ENCODE measurements at regions not wholly inside any gene's neighbourhood (a gene's known extent, or its start where the extent isn't known, plus 50 kb on each side); places are given as distances from the start of the nearest gene placed in this dataset.

DNA sequence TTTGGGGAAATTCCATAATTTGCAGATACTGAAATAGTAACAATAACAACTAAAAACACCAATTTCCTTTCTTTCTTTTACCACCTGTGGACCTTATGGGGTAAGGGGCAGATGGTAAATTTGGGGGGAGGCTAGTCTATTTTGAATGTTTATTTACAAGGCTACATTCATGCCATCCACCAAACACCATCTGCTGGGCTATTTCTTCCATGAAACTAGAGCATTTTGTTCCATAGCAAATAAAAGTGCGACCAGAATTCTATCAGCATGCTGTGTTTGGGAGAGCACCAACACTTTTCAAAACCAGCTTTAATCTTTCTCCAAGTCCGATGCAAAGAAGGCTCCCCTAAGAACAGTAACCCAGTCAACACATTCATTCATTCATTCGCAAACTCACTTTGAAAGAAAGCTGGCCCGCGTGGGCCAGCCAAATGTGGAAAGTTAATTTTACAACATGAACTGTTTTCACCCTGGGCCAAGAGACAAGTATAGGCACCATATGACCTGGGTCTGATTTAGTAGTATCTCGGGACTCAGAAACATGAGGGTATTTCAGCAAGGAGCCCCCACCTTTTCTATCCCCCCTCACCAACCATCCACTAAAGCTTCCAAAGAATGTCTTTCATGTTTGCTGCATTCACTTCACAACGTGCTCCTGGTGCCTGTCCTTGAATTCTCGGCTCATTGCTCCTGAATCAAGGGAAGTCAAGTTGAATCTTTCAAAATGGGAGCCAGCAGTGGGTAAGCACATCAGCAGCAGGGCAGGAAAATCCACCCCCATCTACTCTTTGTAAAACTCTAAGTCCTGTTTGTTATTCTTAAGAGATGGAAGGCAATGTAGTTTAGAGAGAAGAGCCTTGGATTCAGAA, 210.6 kb downstream of the C1D start:
- in situ Hi-C loops (cut with MboI; ENCODE audit: low pct_unique_long_range_greater_than_20kb, low sequenced_read_pairs, unreplicated experiment) = no loop called here
- no peak for DNase-seq (ENCODE audit: low spot score)

DNA sequence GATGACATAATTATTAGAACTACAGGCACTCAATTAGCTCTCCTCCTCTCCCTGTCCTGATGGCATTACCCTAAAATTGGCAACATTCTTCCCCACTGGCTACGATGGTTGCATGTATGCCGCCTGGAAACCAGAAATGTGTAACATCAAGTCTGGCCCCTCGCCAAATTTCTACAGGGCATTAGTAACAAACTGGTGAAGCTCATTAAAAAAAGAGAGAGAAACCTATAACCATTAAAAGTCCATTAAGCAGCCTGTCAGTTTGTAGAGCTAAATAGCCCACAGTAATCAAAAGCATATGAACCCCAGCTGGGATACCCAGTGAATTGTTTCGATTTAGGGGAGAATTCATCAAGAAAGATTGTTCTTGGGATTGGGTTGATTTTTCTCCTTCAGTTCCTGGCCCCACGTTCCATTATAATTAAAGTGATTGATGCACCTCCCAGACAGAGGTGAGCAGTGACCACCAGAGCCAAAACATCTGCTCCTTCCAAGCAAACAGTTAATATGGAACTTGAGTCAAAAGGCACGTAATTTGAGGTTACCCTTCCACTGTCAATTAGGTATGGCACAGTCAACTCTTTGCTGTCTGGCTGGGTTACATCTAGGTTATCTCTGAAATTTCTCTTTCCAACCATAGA, 208.6 kb downstream of the C1D start:
- TF ChIP-seq, protein P1, sequence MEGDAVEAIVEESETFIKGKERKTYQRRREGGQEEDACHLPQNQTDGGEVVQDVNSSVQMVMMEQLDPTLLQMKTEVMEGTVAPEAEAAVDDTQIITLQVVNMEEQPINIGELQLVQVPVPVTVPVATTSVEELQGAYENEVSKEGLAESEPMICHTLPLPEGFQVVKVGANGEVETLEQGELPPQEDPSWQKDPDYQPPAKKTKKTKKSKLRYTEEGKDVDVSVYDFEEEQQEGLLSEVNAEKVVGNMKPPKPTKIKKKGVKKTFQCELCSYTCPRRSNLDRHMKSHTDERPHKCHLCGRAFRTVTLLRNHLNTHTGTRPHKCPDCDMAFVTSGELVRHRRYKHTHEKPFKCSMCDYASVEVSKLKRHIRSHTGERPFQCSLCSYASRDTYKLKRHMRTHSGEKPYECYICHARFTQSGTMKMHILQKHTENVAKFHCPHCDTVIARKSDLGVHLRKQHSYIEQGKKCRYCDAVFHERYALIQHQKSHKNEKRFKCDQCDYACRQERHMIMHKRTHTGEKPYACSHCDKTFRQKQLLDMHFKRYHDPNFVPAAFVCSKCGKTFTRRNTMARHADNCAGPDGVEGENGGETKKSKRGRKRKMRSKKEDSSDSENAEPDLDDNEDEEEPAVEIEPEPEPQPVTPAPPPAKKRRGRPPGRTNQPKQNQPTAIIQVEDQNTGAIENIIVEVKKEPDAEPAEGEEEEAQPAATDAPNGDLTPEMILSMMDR (IDR thresholded peaks at IDR 0.05; ENCODE audit: extremely low read depth, insufficient read depth, missing control alignments) = no peak
- in situ Hi-C loops (cut with MboI; ENCODE audit: low pct_unique_long_range_greater_than_20kb, low sequenced_read_pairs, unreplicated experiment) = no loop called here

More for the DNA sequence above, 210.6 kb downstream of the C1D start:
- TF ChIP-seq, protein P1 (IDR thresholded peaks at IDR 0.05; ENCODE audit: extremely low read depth, insufficient read depth, missing control alignments) = no peak

DNA sequence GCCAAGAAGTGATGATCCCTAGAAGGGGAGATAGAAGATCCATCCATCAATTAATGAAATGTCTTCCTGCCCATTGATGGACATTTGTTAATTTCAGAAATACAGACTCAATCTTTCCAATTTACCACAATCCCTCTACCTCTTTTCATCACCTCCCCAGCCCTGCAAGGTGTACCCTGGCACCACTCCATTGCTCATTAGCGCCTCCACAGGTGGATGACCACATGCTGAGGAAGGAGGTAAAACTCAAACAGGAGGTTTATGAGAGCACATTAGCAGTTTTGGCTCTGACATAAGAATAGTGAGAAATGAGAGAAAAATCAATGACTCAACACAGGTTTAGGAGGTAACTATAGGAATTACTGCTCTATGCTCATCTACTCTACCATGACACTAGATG, 208.0 kb downstream of the C1D start:
- in situ Hi-C loops (cut with MboI; ENCODE audit: low pct_unique_long_range_greater_than_20kb, low sequenced_read_pairs, unreplicated experiment) = no loop called here
- TF ChIP-seq, protein P1 (IDR thresholded peaks at IDR 0.05; ENCODE audit: extremely low read depth, insufficient read depth, missing control alignments) = no peak
- DNase-seq (ENCODE audit: low spot score) = no peak

More for the DNA sequence above, 208.6 kb downstream of the C1D start:
- DNase-seq (ENCODE audit: low spot score) = no peak

DNA sequence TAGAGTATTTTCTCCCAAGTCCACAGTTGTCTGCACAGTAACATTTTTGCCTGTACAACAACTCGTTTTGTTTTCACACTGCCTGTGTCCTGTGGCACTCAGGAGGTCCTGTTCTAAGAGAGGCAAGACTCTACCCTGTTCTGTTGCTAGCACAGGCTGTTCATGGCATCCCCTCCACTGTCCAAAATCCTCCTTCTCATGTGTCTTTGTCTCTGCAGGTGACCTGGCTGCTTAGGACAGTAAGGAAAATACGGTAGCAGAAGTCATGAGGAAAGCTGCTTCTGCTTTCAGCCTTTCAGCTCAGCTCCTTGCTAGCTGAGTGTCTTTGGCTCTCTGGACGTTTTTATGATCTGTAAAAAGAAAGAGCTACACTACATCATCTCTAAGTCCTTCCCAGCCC, 205.9 kb downstream of the C1D start:
- TF ChIP-seq, protein P1 (IDR thresholded peaks at IDR 0.05; ENCODE audit: extremely low read depth, insufficient read depth, missing control alignments) = no peak
- in situ Hi-C loops (cut with MboI; ENCODE audit: low pct_unique_long_range_greater_than_20kb, low sequenced_read_pairs, unreplicated experiment) = no loop called here
- DNase-seq (ENCODE audit: low spot score) = no peak

DNA sequence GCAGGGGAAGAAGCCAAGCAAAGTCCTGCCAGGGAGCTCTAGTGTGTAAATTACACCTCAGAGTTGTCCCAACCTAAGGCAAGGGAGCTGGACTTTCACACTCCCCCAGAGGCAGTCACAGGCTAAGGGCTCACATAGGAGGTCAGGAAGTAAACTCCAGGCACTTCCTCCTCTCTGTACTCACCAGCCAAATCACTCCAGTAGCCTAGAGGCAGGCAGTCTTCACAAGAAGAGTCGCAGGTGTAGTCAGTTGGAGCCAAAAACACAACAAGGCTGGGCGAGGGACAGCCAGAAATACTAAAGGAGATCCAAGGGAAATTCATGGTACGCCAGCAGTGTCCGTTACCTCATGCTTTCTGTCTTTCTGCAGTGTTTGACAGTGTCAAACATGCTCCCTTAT, 205.0 kb downstream of the C1D start:
- in situ Hi-C loops (cut with MboI; ENCODE audit: low pct_unique_long_range_greater_than_20kb, low sequenced_read_pairs, unreplicated experiment) = no loop called here
- no peak for DNase-seq (ENCODE audit: low spot score)
- TF ChIP-seq, protein P1 (IDR thresholded peaks at IDR 0.05; ENCODE audit: extremely low read depth, insufficient read depth, missing control alignments) = no peak

DNA sequence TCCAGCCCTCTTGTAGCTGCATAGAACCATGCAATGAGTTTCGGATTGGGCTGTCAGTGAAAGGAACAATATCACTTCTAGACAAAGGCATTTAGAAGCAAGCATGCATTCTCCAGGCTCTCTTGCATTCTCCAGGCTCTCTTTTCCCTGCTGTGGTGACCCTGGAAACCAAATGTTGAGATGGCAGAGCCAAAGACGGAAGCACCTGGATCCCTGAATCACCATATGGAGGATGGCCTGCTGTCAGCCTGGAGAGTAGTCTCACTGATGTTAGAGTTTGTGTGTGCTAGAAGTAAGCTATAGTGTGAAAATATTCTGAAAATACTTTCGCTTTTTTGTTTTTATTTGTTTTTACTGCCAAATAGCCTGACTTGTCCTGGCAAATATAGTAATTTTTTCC, 203.9 kb downstream of the C1D start:
- in situ Hi-C loops (cut with MboI; ENCODE audit: low pct_unique_long_range_greater_than_20kb, low sequenced_read_pairs, unreplicated experiment) = no loop called here
- TF ChIP-seq, protein P1 (IDR thresholded peaks at IDR 0.05; ENCODE audit: extremely low read depth, insufficient read depth, missing control alignments) = no peak
- no peak for DNase-seq (ENCODE audit: low spot score)
